ENCODE measurements at regions not wholly inside any gene's neighbourhood (a gene's known extent, or its start where the extent isn't known, plus 50 kb on each side); places are given as distances from the start of the nearest gene placed in this dataset.

DNA sequence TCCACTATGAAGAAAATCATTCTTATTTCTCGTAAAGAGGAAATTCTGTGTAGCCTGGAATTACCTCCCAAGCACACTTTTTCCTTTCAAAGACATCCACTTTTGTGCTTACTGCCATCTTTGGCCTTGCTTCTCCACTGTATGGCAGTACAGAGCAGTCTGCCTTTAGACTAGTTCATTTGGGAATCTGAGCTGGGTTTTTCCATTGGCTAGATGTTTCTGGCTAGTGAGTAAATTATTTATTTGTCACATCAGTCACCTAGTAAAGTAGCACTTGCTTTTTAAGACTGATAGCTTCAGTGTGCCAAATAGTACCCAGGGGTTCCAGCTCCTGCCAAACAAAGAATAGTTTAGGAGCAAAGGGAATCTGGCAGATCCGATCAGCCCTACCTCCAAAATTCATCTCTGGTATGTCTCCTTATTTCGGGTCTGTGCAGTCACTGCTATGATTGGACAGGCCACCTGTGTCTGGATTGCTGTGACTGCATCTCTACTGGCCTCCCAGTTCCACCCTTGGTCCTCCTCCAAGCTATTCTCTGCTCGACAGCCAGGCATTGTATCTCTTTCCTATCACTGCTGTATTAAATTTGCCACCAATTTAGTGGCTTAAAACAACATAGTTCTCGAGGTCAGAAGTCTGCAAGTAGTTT lies 97.6 kb downstream of the NUDT12 start:
- TF ChIP-seq, protein P1, sequence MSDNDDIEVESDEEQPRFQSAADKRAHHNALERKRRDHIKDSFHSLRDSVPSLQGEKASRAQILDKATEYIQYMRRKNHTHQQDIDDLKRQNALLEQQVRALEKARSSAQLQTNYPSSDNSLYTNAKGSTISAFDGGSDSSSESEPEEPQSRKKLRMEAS (IDR thresholded peaks at IDR 0.05; ENCODE audit: low read depth, low read length), result no peak
- TF ChIP-seq, protein P2, sequence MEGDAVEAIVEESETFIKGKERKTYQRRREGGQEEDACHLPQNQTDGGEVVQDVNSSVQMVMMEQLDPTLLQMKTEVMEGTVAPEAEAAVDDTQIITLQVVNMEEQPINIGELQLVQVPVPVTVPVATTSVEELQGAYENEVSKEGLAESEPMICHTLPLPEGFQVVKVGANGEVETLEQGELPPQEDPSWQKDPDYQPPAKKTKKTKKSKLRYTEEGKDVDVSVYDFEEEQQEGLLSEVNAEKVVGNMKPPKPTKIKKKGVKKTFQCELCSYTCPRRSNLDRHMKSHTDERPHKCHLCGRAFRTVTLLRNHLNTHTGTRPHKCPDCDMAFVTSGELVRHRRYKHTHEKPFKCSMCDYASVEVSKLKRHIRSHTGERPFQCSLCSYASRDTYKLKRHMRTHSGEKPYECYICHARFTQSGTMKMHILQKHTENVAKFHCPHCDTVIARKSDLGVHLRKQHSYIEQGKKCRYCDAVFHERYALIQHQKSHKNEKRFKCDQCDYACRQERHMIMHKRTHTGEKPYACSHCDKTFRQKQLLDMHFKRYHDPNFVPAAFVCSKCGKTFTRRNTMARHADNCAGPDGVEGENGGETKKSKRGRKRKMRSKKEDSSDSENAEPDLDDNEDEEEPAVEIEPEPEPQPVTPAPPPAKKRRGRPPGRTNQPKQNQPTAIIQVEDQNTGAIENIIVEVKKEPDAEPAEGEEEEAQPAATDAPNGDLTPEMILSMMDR (IDR thresholded peaks at IDR 0.05; ENCODE audit: low read depth, low read length), result no peak
- TF ChIP-seq POLR2A (IDR thresholded peaks at IDR 0.05; ENCODE audit: extremely low read depth, insufficient read length) (no peak), MYC (IDR thresholded peaks at IDR 0.05; ENCODE audit: low read depth, low read length) (no peak)

Measured in NB4 (cell line).